NCI-H460 (cell line): ENCODE measurements at regions not wholly inside any gene's neighbourhood (a gene's known extent, or its start where the extent isn't known, plus 50 kb on each side); places are given as distances from the start of the nearest gene placed in this dataset.

Experiments used
- DNase-seq: peaks from one replicate; pipeline ENCODE4 v3.0.0-alpha.2; 2016; ENCODE audit warnings: low read depth; ENCODE audit errors: extremely low read depth

DNA sequence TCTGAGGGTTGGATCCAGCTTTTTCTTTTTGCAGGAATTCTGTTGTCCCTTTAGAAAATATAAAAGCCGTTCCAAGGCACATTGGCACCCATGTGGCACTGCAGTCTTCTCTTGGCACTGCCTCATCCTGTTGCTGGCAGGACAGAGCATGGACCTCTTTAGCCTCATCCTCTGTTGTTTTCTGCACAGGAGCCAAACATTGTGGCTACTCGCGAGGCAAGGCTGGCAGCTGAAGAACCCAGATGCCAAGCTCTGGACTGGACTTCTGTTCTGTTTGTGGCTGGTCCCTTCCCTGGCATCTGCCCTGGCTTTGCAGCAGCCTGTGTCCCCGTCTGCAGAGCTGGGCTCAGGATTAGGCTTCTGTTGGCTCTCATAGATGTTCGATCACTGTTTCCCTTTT, 224.7 kb upstream of the TBC1D5 start:
- no peak for DNase-seq

- DNase-seq, result no peak
Measured at GRCh38 chr3:17965331-17965730, 222.9 kb upstream of the TBC1D5 start.

- DNase-seq, result no peak
Measured at GRCh38 chr3:17964108-17964507, 221.7 kb upstream of the TBC1D5 start.

DNA sequence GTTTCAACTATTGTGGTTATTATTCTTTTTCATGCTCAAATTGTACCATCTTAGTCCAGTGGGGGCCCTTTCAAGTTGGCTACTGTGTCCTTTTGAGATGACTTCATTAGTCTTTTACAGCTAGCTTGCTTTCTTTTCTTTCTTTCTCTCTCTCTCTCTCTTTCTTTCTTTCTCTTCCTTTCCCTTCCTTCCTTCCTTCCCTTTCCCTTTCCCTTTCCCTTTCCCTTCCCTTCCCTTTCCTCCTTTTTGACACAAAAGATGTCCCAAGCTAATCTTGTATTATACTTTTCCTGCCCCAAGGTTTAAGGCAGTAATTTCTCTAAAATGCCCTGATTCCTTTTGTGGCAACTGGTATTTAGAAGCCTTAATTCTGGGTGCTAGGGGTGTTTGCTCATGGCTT, 213.0 kb upstream of the TBC1D5 start:
- DNase-seq, result no peak

DNA sequence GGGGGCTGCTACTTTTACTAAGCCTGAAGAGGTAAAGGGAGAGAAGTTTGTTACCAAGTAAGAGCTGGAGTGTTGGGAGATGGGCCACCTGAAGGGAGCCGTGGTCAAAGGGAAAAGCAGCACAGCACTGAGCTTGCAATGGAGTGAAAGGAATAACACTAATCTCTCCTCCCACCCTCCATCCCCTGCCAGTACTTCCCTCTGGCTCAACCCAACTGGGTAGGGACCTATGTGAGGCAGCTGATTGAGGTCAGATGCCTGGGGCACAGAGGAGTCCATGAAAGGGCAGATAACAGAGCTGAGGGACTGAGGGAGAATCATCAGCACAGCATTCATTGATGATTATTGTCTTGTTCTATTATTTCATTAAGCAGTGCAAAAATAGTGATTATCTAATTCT, 212.4 kb upstream of the TBC1D5 start:
- no peak for DNase-seq

- no peak for DNase-seq
Measured at GRCh38 chr3:17951241-17951640, 208.8 kb upstream of the TBC1D5 start.

GRCh38 chr3:17949101-17949500, 206.7 kb upstream of the TBC1D5 start:
- no peak for DNase-seq

- DNase-seq, result no peak
Measured at GRCh38 chr3:17947833-17948232, 205.4 kb upstream of the TBC1D5 start.

DNA sequence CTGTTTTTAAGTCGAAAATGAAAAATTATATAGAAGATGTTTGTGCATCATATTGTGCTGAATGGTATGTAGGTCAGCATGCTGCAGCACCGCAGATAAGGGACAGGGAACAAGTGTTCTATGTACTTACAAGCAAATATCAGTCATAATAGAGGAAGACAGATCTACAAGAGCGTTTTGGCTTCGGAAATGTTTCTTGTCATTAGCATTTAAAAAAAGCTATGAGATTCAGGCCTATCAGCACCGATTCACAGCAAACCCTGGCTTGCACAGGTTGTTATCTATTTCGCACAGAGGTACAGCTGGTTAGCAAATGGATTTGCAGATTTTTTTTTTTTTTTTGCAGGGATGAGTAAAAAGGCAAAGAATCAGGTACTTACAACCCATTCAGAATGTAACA, 204.2 kb upstream of the TBC1D5 start:
- no peak for DNase-seq

- no peak for DNase-seq
Measured at GRCh38 chr3:17945799-17946399, 203.5 kb upstream of the TBC1D5 start.

DNA sequence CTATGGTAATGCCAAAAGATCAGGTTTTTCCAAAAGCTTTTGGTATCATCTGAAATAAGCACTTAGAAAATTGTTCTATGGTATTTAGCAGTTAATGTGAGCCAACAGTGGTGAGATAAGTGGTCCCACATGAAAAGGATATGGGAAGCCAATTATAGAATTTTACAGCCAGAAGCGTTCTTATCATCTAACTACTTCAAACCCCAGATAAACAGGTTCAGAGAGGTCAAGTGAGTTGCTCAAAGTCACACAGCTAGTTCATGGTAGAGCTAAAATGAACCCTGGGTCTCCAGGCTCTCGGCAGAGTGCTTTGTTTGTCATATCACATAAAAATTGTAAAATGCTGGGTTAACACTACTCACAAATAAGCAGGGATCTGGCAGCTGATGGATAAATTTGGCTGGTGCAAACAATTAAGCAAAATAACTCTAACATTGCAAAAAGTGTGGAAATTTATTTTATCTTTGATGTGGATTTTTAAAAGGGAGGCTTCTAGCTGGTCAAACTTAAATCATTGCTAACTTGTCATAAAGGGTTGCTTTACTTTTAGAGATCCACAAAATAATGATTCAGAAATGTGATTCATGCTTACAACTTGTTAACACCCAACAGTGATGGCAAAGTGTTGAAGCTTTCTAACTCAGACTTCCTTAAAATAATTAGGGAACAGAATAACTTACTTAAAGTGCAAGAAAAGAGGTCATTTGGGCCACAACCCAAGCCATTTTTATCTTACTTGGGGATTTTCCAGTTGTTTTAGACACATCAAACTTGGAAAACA, 202.8 kb upstream of the TBC1D5 start:
- DNase-seq, result no peak

DNA sequence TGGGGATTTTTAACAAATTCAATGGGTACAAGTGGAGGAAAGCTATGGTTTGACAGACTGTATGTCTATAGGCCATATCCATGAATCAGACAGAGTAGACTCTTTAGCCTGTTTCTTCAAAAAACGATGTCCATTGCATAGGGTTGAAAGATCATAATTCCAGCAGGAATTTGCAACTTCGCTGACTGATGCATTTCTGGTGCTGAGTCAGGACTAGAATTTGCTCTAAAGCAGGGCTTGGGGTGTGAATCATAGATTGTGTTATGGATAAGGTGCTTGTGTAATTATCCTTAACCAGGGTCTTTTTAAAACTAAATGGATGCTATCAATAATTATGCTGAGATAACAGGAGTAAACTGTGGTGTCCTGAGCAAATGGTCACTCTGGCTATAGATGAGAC, 200.4 kb upstream of the TBC1D5 start:
- DNase-seq, result no peak

GRCh38 chr3:17941766-17942165, 199.3 kb upstream of the TBC1D5 start:
- no peak for DNase-seq

DNA sequence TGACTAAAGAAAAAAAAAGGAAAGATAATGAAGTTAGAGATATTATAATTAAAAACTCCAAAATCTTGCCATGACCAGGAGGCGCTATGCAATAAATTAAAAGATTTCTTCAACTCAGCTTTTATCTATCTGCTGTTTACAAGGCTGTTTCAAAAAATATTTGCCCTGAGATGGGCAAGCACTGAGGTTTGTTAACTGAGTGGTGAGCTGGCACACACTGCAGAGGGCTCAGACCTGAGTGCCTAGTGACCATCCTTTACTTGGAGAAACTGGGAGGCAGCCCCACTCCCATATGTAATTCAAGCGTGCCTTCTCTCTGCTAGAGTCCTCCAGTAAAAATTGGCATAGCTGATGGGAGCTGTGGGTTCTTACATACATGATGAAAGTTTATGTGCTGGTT, 198.7 kb upstream of the TBC1D5 start:
- no peak for DNase-seq

GRCh38 chr3:17939157-17939556, 196.7 kb upstream of the TBC1D5 start:
- DNase-seq, result no peak

DNA sequence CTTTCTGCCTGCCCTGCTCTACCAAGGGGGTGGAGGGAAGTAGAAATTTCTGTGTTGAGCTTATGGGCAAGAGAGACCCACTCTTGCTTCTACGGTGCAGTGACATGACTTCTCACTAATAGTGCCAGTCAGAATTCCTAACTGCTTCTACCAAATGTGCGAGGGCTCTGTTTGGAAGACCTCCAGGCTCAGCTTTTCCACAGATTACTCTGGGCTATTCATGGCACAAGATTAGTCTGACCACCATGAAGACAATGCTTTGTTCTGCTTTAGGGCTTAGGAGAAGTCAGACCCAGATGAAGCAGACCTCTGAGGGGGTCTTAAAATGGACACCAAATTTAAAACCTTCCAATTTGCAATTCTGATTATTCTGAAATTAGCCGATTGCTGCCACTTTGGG, 195.9 kb upstream of the TBC1D5 start:
- no peak for DNase-seq

DNA sequence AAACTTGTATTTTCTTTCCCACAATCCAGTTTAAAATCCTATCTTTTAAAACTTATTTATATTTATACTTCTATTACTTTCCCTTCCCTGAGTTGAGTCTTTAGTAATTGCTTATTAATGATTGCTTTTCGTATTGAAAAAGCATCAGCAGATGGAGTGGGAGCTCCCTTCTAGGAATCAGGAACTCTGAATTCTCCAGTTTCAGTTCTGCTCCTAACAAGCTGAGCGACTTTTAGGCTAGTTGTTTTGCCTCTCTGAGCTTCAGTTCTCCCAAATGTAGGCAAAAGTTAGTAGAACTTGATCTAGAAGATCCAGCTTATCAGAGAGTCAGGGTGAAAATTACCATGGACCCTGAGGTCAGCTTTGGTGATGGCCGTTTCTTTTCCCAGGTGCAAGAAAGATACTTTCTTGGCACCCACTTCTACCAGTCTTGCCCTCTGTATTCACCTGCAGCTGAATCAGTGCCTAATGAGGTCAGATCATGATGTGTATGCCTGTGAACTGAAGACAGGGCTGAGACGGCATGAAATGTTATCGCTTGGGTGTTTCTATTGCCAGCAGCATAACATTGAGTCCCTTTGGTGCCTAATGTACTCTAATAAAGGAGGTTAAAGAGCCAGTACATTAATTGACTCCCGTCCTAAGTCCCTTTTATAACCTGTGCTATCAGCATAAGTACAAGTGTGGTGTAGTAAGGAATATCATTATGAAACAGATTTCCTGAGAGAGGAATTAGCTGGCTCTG, 194.5 kb upstream of the TBC1D5 start:
- no peak for DNase-seq

DNA sequence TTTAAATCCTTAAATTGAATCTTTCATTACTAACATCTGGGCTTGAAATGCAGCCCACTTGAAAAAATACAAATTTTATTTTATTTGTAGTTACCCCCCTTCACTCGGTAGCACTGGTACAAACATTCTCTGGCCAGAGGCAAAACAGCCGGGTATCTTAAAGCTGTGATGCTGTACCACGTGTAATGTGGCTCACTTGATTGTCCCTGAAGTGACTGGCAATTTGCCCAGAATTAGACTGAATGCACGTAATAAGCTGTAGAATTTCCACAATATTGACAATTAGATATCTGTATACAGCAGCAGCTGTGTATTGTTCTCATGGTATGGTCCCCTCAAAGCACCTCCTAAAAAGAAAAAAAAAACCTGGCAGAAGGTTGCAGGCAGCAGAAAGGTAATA, 192.8 kb upstream of the TBC1D5 start:
- DNase-seq, result no peak

DNA sequence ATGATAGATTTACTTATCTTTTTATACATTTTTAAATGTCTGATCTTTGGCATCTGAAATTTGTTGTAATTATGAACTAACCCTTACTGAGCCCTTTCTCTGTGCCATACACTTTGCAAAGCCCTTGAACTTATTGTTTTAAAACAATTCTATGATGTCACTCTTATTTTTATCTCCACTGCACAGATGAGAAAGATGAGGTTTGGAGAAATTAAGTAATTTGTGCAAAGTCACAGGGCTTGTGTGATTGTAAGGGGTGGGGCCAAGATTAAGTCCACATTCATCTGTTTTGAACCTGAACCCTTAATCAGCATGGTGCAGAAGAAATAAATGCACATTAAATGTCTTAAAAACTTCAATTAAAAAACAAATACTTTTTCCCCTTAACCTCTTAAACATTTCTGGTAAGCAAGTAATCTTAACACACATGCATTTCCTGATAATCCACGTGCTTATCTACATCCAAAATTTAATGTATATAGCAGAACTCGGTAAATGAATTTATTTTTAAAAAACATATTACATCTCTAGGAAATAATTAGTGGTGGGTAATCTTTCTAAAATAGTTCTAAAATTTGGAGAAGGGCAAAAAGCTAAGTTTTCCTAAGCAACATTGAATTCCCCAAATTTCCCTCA, 189.8 kb upstream of the TBC1D5 start:
- no peak for DNase-seq

- DNase-seq, result no peak
Measured at GRCh38 chr3:17931131-17931530, 188.7 kb upstream of the TBC1D5 start.

DNA sequence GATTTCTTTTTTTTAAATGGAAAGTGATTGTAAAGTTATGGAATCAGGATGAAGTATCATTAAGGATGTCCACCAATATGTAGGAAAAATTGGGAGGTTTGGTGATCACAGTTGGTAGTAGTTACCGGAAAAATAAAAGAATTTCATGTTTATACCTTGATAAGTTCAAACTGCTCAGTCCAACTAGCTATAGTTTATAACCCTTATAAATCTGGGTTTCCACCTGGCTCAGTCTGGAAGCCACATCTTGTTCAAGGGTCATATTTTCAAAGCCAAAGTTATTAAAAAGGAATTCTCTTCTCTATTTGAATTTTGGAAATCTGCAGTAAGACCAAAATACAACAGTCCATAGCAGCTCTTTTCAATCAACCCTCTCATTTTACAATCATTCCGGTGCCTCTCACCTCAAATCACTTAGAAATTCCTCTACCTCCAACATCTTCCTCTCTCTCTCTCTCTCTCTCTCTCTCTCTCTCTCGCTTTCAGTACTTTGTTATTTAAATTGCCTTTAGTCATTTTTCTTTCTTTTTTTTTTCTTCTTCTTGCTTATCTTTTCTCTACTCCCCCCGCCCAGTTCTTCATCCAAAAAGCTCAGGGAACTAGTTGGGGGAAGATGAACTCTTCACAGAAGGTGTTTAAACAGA, 186.2 kb upstream of the TBC1D5 start:
- no peak for DNase-seq
